ENCODE measurements at regions not wholly inside any gene's neighbourhood (a gene's known extent, or its start where the extent isn't known, plus 50 kb on each side); places are given as distances from the start of the nearest gene placed in this dataset.
A peak's percentile ranks its signal among the peaks of the same experiment; 100 is the strongest.
"Not testable (repeated sequence)": the region's sequence is repeated elsewhere in the genome, so short reads cannot be mapped to it uniquely, and the experiment has no call there.

DNA sequence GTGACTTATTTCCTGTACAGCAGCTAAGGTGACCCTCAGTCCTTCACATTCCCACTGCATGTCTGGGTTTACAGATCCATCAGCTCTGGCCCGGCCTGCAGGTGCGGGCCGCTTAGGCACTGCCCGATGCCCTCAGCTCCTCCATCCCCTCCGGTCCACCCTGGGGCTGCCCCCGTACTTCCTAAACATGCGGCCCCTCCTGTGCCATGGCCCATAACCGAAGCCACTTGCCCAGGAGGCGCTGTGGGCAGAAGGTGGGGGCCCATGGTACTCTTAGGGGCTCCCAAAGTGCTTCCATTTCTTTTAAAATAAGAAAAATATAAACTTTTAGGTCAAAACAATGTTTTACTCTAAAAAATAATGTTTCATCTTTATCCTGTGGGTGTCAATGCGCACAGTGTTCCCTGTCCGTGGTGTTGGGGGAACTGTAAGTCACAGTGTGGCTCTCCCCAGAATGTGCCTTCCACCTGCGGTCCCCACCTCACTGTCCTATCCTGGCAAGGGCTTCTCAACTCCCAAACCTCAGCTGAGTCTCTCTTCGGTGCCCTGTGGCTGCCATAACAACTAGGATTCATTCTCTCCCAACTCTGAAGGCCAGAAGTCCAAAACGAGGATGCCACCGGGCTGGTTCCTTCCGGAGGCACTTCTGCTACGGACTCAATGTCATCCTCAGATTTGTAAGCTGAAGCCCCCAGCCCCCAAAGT lies 132.7 kb upstream of the LPCAT1 start:
- intact Hi-C loops (cut with DNase I): no loop called here
- TF ChIP-seq, protein P1, sequence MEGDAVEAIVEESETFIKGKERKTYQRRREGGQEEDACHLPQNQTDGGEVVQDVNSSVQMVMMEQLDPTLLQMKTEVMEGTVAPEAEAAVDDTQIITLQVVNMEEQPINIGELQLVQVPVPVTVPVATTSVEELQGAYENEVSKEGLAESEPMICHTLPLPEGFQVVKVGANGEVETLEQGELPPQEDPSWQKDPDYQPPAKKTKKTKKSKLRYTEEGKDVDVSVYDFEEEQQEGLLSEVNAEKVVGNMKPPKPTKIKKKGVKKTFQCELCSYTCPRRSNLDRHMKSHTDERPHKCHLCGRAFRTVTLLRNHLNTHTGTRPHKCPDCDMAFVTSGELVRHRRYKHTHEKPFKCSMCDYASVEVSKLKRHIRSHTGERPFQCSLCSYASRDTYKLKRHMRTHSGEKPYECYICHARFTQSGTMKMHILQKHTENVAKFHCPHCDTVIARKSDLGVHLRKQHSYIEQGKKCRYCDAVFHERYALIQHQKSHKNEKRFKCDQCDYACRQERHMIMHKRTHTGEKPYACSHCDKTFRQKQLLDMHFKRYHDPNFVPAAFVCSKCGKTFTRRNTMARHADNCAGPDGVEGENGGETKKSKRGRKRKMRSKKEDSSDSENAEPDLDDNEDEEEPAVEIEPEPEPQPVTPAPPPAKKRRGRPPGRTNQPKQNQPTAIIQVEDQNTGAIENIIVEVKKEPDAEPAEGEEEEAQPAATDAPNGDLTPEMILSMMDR (IDR thresholded peaks at IDR 0.05): no peak
- TF ChIP-seq POLR2A (IDR thresholded peaks at IDR 0.05) (no peak), POLR2AphosphoS5 (IDR thresholded peaks at IDR 0.05; ENCODE audit: insufficient read depth in 1 of 2, low read depth in 1 of 2) (no peak)

DNA sequence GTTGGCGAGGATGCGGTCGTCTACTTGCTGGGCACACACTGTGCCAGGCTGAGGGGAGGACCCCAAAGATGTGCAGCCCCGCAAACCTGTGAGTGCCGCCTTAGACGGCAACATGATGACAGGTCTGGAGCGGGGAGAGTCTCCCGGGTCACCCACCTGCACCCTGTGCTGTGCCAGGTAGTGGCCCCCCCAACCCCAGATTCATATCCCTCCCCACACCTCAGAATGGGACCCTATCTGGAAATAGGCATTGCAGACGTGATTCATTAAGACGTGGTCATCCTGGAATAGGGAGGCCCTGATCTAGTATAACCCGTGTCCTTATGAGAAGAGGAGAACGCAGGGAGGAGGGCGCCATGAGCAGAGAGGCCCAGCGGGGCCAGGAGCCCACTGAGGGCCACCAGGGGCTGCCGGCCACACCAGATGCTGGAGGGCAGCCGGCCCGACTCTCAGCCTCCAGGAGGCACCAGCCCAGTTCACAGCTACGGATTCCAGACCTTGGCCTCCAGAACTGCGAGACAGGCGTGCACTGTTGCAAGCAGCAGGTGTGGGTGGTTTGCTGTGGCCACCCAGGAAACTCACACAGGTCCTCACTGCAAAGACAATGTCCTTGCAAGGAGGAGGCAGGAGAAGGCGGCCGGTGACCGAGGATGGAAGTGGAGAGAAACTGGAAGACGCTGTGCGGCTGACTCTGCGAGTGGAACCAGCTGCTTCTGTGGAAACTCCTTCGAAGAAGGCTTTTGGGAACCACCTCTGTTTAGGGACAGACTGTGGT lies 131.9 kb upstream of the LPCAT1 start:
- intact Hi-C loops (cut with DNase I): no loop called here
- Histone ChIP-seq H3K27me3 (no peaks in the 10 kb centered on the region), H3K9me3 (no peaks in the 10 kb centered on the region), H3K4me3 (no peak overlapping the region), H3K4me1 (no peaks in the 10 kb centered on the region), H3K36me3 (no peaks in the 10 kb centered on the region), H3K27ac (no peak overlapping the region)
- no peak for TF ChIP-seq POLR2A (IDR thresholded peaks at IDR 0.05)
- TF ChIP-seq, protein P1 (IDR thresholded peaks at IDR 0.05): no peak
- TF ChIP-seq POLR2AphosphoS5 (IDR thresholded peaks at IDR 0.05; ENCODE audit: insufficient read depth in 1 of 2, low read depth in 1 of 2): no peak
- DNase-seq (ENCODE audit: extremely low spot score in 2 of 2): peak; percentile 79 to 81

More for the DNA sequence above, 132.7 kb upstream of the LPCAT1 start:
- no peaks in the 10 kb centered on the region for H3K36me3 ChIP-seq
- H3K4me3 ChIP-seq: no peak overlapping the region
- H3K27ac ChIP-seq: no peak overlapping the region
- H3K9me3 ChIP-seq: no peaks in the 10 kb centered on the region
- no peak for DNase-seq (ENCODE audit: extremely low spot score in 2 of 2)
- no peaks in the 10 kb centered on the region for H3K4me1 ChIP-seq
- no peaks in the 10 kb centered on the region for H3K27me3 ChIP-seq

GRCh38 chr5:1654786-1655495 lies 131.2 kb upstream of the LPCAT1 start:
- Histone ChIP-seq H3K27ac (no peak overlapping the region), H3K36me3 (no peaks in the 10 kb centered on the region), H3K4me3 (no peak overlapping the region), H3K9me3 (no peaks in the 10 kb centered on the region), H3K27me3 (no peaks in the 10 kb centered on the region), H3K4me1 (no peaks in the 10 kb centered on the region)
- intact Hi-C loops (cut with DNase I): no loop called here
- TF ChIP-seq POLR2AphosphoS5 (IDR thresholded peaks at IDR 0.05; ENCODE audit: insufficient read depth in 1 of 2, low read depth in 1 of 2) (no peak), POLR2A (IDR thresholded peaks at IDR 0.05) (no peak)
- TF ChIP-seq, protein P1 (IDR thresholded peaks at IDR 0.05): no peak
- DNase-seq (ENCODE audit: extremely low spot score in 2 of 2): no peak

DNA sequence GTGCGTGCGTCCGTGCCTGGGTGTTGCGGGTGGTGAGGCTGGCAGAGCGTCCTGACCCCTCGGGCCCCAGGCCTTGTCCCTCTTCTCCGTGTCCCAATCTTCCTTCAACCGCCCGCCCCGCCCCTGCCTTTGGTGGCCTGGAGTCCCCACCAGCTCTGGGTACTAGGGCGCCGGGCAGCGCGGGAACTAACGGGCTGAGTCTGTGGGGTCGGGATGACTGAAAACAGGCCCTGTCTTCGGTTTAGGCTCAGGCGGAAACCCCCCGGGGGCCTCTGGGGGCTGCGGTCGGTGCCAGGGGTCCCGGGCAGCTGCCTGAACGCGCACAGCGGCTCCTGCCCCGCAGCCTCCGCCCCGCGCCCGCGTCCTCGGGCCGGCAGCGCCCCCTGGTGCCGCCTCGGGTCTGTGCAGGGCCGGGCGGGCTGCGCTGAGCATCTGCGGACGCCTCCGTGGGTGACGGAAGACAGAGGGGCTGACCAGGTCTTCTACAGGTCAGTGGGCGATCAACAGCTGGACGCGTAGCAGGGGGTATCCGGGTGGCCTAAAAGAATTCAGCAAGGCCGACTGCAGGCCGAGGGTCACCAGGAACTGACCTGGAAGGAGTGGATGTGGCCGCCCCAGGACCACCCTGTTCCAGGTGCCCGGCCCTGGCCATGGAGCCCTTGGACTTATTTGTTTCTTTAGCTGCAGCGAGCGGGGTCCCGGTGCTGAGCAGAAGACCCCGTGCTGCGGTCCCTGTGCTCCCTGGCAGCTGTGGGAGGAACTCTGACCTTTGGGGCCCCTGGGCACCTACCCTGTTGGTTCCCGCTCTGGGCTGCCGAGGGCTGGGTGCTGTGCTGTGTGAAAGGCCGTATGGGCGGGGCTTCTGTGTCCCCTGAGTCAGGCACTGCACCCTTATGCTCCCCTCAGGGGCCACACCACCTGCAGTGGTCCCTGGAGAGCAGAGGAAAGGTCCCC lies 130.2 kb upstream of the LPCAT1 start:
- TF ChIP-seq, protein P1 (IDR thresholded peaks at IDR 0.05): peak in 1 of 3 experiments; percentile 46
- DNase-seq (ENCODE audit: extremely low spot score in 2 of 2): peak; percentile 79 to 88
- H3K27ac ChIP-seq; H3K4me3 ChIP-seq; intact Hi-C loops (cut with DNase I); H3K36me3 ChIP-seq; H3K27me3 ChIP-seq; H3K4me1 ChIP-seq; H3K9me3 ChIP-seq: not testable (repeated sequence)
